ENCODE measurements at regions not wholly inside any gene's neighbourhood (a gene's known extent, or its start where the extent isn't known, plus 50 kb on each side); places are given as distances from the start of the nearest gene placed in this dataset.

- no peak overlapping the region for H3K9ac ChIP-seq (ENCODE audit: low read depth, low read length)
- no peaks in the 10 kb centered on the region; the same call in 1 of the 2 replicates for H3K9me3 ChIP-seq (ENCODE audit: control insufficient read depth, insufficient read depth, low read length)
- H3K4me1 ChIP-seq (ENCODE audit: insufficient read depth, low read length) = no peaks in the 10 kb centered on the region
- H3K36me3 ChIP-seq (ENCODE audit: insufficient read depth, low read length) = no peaks in the 10 kb centered on the region; the same call in 1 of the 2 replicates
Measured at GRCh38 chr9:91151718-91152095, 210.0 kb downstream of the AUH start.

GRCh38 chr9:91154686-91155085 lies 207.0 kb downstream of the AUH start:
- Histone ChIP-seq H3K9ac (ENCODE audit: low read depth, low read length) (no peak overlapping the region), H3K4me1 (ENCODE audit: insufficient read depth, low read length) (no peaks in the 10 kb centered on the region), H3K36me3 (ENCODE audit: insufficient read depth, low read length) (no peaks in the 10 kb centered on the region; the same call in 1 of the 2 replicates), H3K9me3 (ENCODE audit: control insufficient read depth, insufficient read depth, low read length) (no peaks in the 10 kb centered on the region)

- no peaks in the 10 kb centered on the region; the same call in 1 of the 2 replicates for H3K36me3 ChIP-seq (ENCODE audit: insufficient read depth, low read length)
- no peak overlapping the region for H3K9ac ChIP-seq (ENCODE audit: low read depth, low read length)
- H3K9me3 ChIP-seq (ENCODE audit: control insufficient read depth, insufficient read depth, low read length) = no peaks in the 10 kb centered on the region
- no peaks in the 10 kb centered on the region for H3K4me1 ChIP-seq (ENCODE audit: insufficient read depth, low read length)
Measured at GRCh38 chr9:91155181-91155580, 206.5 kb downstream of the AUH start.

GRCh38 chr9:91155746-91156376 lies 205.9 kb downstream of the AUH start:
- no peaks in the 10 kb centered on the region for H3K9me3 ChIP-seq (ENCODE audit: control insufficient read depth, insufficient read depth, low read length)
- no peak overlapping the region for H3K9ac ChIP-seq (ENCODE audit: low read depth, low read length)
- no peaks in the 10 kb centered on the region for H3K4me1 ChIP-seq (ENCODE audit: insufficient read depth, low read length)
- H3K36me3 ChIP-seq (ENCODE audit: insufficient read depth, low read length) = no peaks in the 10 kb centered on the region; the same call in 1 of the 2 replicates

- Histone ChIP-seq H3K9ac (ENCODE audit: low read depth, low read length) (no peak overlapping the region), H3K9me3 (ENCODE audit: control insufficient read depth, insufficient read depth, low read length) (no peaks in the 10 kb centered on the region), H3K36me3 (ENCODE audit: insufficient read depth, low read length) (no peaks in the 10 kb centered on the region; the same call in 1 of the 2 replicates), H3K4me1 (ENCODE audit: insufficient read depth, low read length) (no peaks in the 10 kb centered on the region; the same call in 1 of the 2 replicates)
Measured at GRCh38 chr9:91156451-91157234, 205.1 kb downstream of the AUH start.

GRCh38 chr9:91157883-91158282 lies 203.8 kb downstream of the AUH start:
- Histone ChIP-seq H3K4me1 (ENCODE audit: insufficient read depth, low read length) (peaks cover 6% of the 10 kb centered on the region), H3K9me3 (ENCODE audit: control insufficient read depth, insufficient read depth, low read length) (no peaks in the 10 kb centered on the region), H3K9ac (ENCODE audit: low read depth, low read length) (no peak overlapping the region)

GRCh38 chr9:91158286-91158685 lies 203.4 kb downstream of the AUH start:
- Histone ChIP-seq H3K9me3 (ENCODE audit: control insufficient read depth, insufficient read depth, low read length) (no peaks in the 10 kb centered on the region), H3K4me1 (ENCODE audit: insufficient read depth, low read length) (peaks cover 6% of the 10 kb centered on the region), H3K36me3 (ENCODE audit: insufficient read depth, low read length) (no peaks in the 10 kb centered on the region; the same call in 1 of the 2 replicates), H3K9ac (ENCODE audit: low read depth, low read length) (no peak overlapping the region)

More at GRCh38 chr9:91157883-91158282, 203.8 kb downstream of the AUH start:
- H3K36me3 ChIP-seq (ENCODE audit: insufficient read depth, low read length) = no peaks in the 10 kb centered on the region; the same call in 1 of the 2 replicates

- H3K4me1 ChIP-seq (ENCODE audit: insufficient read depth, low read length) = peaks cover 6% of the 10 kb centered on the region
Measured at GRCh38 chr9:91158946-91159345, 202.8 kb downstream of the AUH start.

GRCh38 chr9:91159664-91160121 lies 202.0 kb downstream of the AUH start:
- Histone ChIP-seq H3K4me1 (ENCODE audit: insufficient read depth, low read length) (peaks cover 6% of the 10 kb centered on the region), H3K9me3 (ENCODE audit: control insufficient read depth, insufficient read depth, low read length) (no peaks in the 10 kb centered on the region), H3K36me3 (ENCODE audit: insufficient read depth, low read length) (no peaks in the 10 kb centered on the region; the same call in 1 of the 2 replicates), H3K9ac (ENCODE audit: low read depth, low read length) (peak overlapping the region; percentile 12; the same call in 1 of the 2 replicates)

More at GRCh38 chr9:91158946-91159345, 202.8 kb downstream of the AUH start:
- H3K9me3 ChIP-seq (ENCODE audit: control insufficient read depth, insufficient read depth, low read length) = no peaks in the 10 kb centered on the region
- H3K9ac ChIP-seq (ENCODE audit: low read depth, low read length) = no peak overlapping the region
- H3K36me3 ChIP-seq (ENCODE audit: insufficient read depth, low read length) = no peaks in the 10 kb centered on the region; the same call in 1 of the 2 replicates

GRCh38 chr9:91160181-91160580 lies 201.5 kb downstream of the AUH start:
- Histone ChIP-seq H3K4me1 (ENCODE audit: insufficient read depth, low read length) (peaks cover 6% of the 10 kb centered on the region), H3K36me3 (ENCODE audit: insufficient read depth, low read length) (no peaks in the 10 kb centered on the region; the same call in 1 of the 2 replicates), H3K9me3 (ENCODE audit: control insufficient read depth, insufficient read depth, low read length) (no peaks in the 10 kb centered on the region), H3K9ac (ENCODE audit: low read depth, low read length) (no peak overlapping the region)

GRCh38 chr9:91160599-91161464 lies 200.9 kb downstream of the AUH start:
- no peaks in the 10 kb centered on the region for H3K36me3 ChIP-seq (ENCODE audit: insufficient read depth, low read length)
- H3K9me3 ChIP-seq (ENCODE audit: control insufficient read depth, insufficient read depth, low read length) = no peaks in the 10 kb centered on the region
- H3K9ac ChIP-seq (ENCODE audit: low read depth, low read length) = no peak overlapping the region
- peaks cover 6% of the 10 kb centered on the region for H3K4me1 ChIP-seq (ENCODE audit: insufficient read depth, low read length)

- H3K9ac ChIP-seq (ENCODE audit: low read depth, low read length) = no peak overlapping the region
- H3K4me1 ChIP-seq (ENCODE audit: insufficient read depth, low read length) = peaks cover 6% of the 10 kb centered on the region
Measured at GRCh38 chr9:91161465-91162300, 200.0 kb downstream of the AUH start.

GRCh38 chr9:91162311-91162710 lies 199.4 kb downstream of the AUH start:
- H3K36me3 ChIP-seq (ENCODE audit: insufficient read depth, low read length) = no peaks in the 10 kb centered on the region
- H3K9me3 ChIP-seq (ENCODE audit: control insufficient read depth, insufficient read depth, low read length) = no peaks in the 10 kb centered on the region
- no peak overlapping the region for H3K9ac ChIP-seq (ENCODE audit: low read depth, low read length)
- H3K4me1 ChIP-seq (ENCODE audit: insufficient read depth, low read length) = peaks cover 6% of the 10 kb centered on the region

More at GRCh38 chr9:91161465-91162300, 200.0 kb downstream of the AUH start:
- Histone ChIP-seq H3K36me3 (ENCODE audit: insufficient read depth, low read length) (no peaks in the 10 kb centered on the region), H3K9me3 (ENCODE audit: control insufficient read depth, insufficient read depth, low read length) (no peaks in the 10 kb centered on the region)
